ENCODE measurements at regions not wholly inside any gene's neighbourhood (a gene's known extent, or its start where the extent isn't known, plus 50 kb on each side); places are given as distances from the start of the nearest gene placed in this dataset.
"Not testable (repeated sequence)": the region's sequence is repeated elsewhere in the genome, so short reads cannot be mapped to it uniquely, and the experiment has no call there.

- DNase-seq: no peak
These were observed 466.8 kb downstream of the DIRAS2 start for GRCh38 chr9:90175865-90176264.

GRCh38 chr9:90176901-90177300 is 465.7 kb downstream of the DIRAS2 start:
- DNase-seq: no peak

- no peak for DNase-seq
These were observed 462.2 kb downstream of the DIRAS2 start for GRCh38 chr9:90180381-90180780.

GRCh38 chr9:90188656-90189055 is 454.0 kb downstream of the DIRAS2 start:
- DNase-seq: no peak

- DNase-seq: no peak
These were observed 453.3 kb downstream of the DIRAS2 start for GRCh38 chr9:90189306-90189705.

- not testable (repeated sequence) for DNase-seq
These were observed 450.2 kb downstream of the DIRAS2 start for GRCh38 chr9:90192465-90192864.

GRCh38 chr9:90198956-90199355 is 443.7 kb downstream of the DIRAS2 start:
- DNase-seq: no peak

- no peak for DNase-seq
These were observed 440.9 kb downstream of the DIRAS2 start for GRCh38 chr9:90201766-90202165.

- DNase-seq: no peak
These were observed 438.3 kb downstream of the DIRAS2 start for GRCh38 chr9:90204128-90204831.

GRCh38 chr9:90213045-90213444 is 429.6 kb downstream of the DIRAS2 start:
- DNase-seq: not testable (repeated sequence)

GRCh38 chr9:90219548-90220118 is 423.0 kb downstream of the DIRAS2 start:
- no peak for DNase-seq

- not testable (repeated sequence) for DNase-seq
These were observed 420.7 kb downstream of the DIRAS2 start for GRCh38 chr9:90221899-90222298.

- DNase-seq: peak; percentile 39
These were observed 415.7 kb downstream of the DIRAS2 start for GRCh38 chr9:90226839-90227338.

GRCh38 chr9:90233081-90233480 is 409.5 kb downstream of the DIRAS2 start:
- not testable (repeated sequence) for DNase-seq

- DNase-seq: no peak
These were observed 402.1 kb downstream of the DIRAS2 start for GRCh38 chr9:90240541-90240940.

- no peak for DNase-seq
These were observed 397.0 kb downstream of the DIRAS2 start for GRCh38 chr9:90245661-90246060.

GRCh38 chr9:90249094-90249493 is 393.5 kb downstream of the DIRAS2 start:
- no peak for DNase-seq

GRCh38 chr9:90251316-90251715 is 391.3 kb downstream of the DIRAS2 start:
- no peak for DNase-seq

GRCh38 chr9:90256345-90256744 is 386.3 kb downstream of the DIRAS2 start:
- no peak for DNase-seq

- DNase-seq: no peak
These were observed 383.0 kb downstream of the DIRAS2 start for GRCh38 chr9:90259311-90260246.

GRCh38 chr9:90261698-90262097 is 380.9 kb downstream of the DIRAS2 start:
- DNase-seq: no peak

GRCh38 chr9:90268613-90269012 is 374.0 kb downstream of the DIRAS2 start:
- DNase-seq: no peak

- DNase-seq: no peak
These were observed 370.9 kb downstream of the DIRAS2 start for GRCh38 chr9:90271707-90272106.
